ENCODE measurements at regions not wholly inside any gene's neighbourhood (a gene's known extent, or its start where the extent isn't known, plus 50 kb on each side); places are given as distances from the start of the nearest gene placed in this dataset.

GRCh38 chr2:144707736-144708326, 187.9 kb upstream of the ZEB2 start:
- no peak for DNase-seq

GRCh38 chr2:144706647-144707046, 186.7 kb upstream of the ZEB2 start:
- DNase-seq = no peak

GRCh38 chr2:144705328-144706245, 185.7 kb upstream of the ZEB2 start:
- DNase-seq = no peak

GRCh38 chr2:144704709-144705095, 184.8 kb upstream of the ZEB2 start:
- no peak for DNase-seq

- DNase-seq = peak; percentile 49
Measured at GRCh38 chr2:144703852-144704708, 184.2 kb upstream of the ZEB2 start.

GRCh38 chr2:144702051-144702450, 182.1 kb upstream of the ZEB2 start:
- no peak for DNase-seq

- DNase-seq = no peak
Measured at GRCh38 chr2:144701259-144701658, 181.3 kb upstream of the ZEB2 start.

GRCh38 chr2:144698156-144698555, 178.2 kb upstream of the ZEB2 start:
- no peak for DNase-seq

GRCh38 chr2:144695657-144696056, 175.7 kb upstream of the ZEB2 start:
- no peak for DNase-seq

GRCh38 chr2:144694456-144694855, 174.5 kb upstream of the ZEB2 start:
- no peak for DNase-seq

GRCh38 chr2:144693179-144693578, 173.3 kb upstream of the ZEB2 start:
- no peak for DNase-seq

- no peak for DNase-seq
Measured at GRCh38 chr2:144692661-144693060, 172.7 kb upstream of the ZEB2 start.

GRCh38 chr2:144690771-144691170, 170.9 kb upstream of the ZEB2 start:
- no peak for DNase-seq

- no peak for DNase-seq
Measured at GRCh38 chr2:144686518-144687215, 166.7 kb upstream of the ZEB2 start.

- no peak for DNase-seq
Measured at GRCh38 chr2:144683966-144684365, 164.0 kb upstream of the ZEB2 start.

- DNase-seq = no peak
Measured at GRCh38 chr2:144683107-144683753, 163.3 kb upstream of the ZEB2 start.

- DNase-seq = no peak
Measured at GRCh38 chr2:144682248-144682647, 162.3 kb upstream of the ZEB2 start.

- no peak for DNase-seq
Measured at GRCh38 chr2:144681389-144681788, 161.5 kb upstream of the ZEB2 start.

- DNase-seq = no peak
Measured at GRCh38 chr2:144679942-144680341, 160.0 kb upstream of the ZEB2 start.

GRCh38 chr2:144678736-144679135, 158.8 kb upstream of the ZEB2 start:
- no peak for DNase-seq

- DNase-seq = no peak
Measured at GRCh38 chr2:144675731-144676130, 155.8 kb upstream of the ZEB2 start.

- no peak for DNase-seq
Measured at GRCh38 chr2:144675331-144675730, 155.4 kb upstream of the ZEB2 start.
